Fibroblast of skin of right biceps (primary cell): ENCODE measurements at regions not wholly inside any gene's neighbourhood (a gene's known extent, or its start where the extent isn't known, plus 50 kb on each side); places are given as distances from the start of the nearest gene placed in this dataset.

Source experiments
- DNase-seq: peaks from one replicate; pipeline ENCODE4 v3.0.0-alpha.2; 2013

DNA sequence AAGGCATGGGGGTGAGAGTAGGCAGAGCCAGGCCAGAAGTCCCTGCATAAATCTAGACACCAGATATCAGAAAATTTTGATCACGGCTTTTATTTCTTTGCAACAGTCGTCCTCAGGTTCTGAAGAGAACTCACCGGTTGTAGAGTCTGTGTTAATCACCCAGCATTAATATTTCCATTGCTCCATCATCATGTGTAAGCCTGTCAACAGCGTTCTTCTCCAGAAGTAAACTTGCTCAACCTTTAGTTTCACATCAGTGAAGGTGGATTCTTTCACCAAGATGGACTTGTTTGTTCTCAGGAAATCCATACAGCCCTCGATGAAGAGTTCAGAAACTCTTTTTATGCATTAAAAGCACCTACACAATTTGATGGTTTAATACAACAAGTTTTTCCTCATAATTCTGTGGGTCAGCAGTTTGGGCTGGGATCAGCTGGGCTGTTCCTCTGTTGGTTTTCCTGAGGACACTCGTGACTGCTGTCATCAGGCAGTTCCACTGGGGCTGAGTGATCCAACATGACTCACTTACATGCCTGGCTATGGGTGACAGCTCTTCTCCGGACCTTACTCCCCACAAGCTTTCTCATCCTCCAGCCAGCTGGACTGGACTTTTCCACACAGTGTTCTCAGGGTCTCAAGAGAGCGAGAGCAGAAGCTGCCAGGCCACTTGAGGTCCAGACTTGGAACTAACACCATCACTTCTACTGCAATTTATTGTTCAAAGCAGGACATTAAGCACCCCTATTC, 303.4 kb downstream of the ZNF621 start:
- no peak for DNase-seq

GRCh38 chr3:40828741-40829415, 304.1 kb downstream of the ZNF621 start:
- no peak for DNase-seq

DNA sequence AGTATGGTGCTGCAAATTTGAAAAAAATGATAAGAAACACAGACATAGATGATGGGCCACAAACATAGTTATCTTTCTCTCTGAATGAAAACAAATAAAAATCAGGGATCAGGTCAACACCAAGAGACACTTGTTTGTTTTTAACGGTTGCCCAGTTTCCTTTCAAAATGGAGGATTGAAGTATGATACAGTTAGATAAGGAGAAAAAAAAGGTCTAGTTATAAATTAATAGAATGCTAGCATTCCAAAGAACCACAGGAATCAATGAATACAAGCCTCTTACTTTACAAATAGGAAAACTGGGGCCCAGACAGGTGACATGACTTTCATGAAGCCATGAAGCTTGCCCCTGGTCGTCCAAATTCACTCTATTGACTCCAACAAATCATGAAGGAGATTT, 305.1 kb downstream of the ZNF621 start:
- DNase-seq: no peak

DNA sequence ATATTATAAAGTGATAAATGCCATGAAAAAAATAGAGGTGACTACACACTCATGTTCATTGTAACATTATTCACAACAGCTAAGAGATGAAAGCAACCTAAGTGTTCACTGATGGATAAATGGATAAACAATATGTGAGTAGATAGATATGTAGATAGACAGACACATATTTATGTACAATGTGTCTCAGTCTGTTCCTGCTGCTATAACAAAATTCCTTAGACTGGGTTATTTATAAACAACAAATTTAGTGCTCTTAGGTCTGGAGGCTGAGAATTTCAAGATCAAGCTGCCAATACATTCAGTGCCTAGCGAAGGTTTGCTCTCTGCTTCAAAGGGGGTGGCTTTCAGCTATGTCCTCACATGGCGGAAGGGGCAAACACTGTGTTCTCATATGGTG, 312.5 kb downstream of the ZNF621 start:
- no peak for DNase-seq

DNA sequence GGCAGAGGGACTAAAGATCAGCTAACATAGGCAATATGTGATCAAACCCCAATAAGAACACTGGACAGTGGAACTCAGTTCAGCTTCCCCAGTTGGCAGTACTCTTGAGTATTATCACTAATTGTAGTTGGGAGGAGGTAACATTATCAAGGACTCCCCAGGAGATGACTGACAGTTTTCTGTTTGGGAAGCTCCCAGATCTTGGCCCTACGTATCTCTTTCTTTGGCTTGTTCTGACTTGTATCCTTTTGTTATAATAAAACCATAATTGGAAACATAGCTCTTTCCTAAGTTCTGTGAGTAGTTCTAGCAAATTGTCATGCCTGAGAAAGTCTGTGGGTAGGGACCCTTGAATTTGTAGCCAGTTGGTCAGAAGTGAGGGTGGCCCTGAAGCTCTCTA, 316.4 kb downstream of the ZNF621 start:
- no peak for DNase-seq

GRCh38 chr3:40841570-40842109, 316.9 kb downstream of the ZNF621 start:
- DNase-seq: no peak

- no peak for DNase-seq
These were observed 318.0 kb downstream of the ZNF621 start for GRCh38 chr3:40842714-40843113.

GRCh38 chr3:40843208-40843624, 318.5 kb downstream of the ZNF621 start:
- no peak for DNase-seq

GRCh38 chr3:40843851-40844548, 319.2 kb downstream of the ZNF621 start:
- DNase-seq: no peak

DNA sequence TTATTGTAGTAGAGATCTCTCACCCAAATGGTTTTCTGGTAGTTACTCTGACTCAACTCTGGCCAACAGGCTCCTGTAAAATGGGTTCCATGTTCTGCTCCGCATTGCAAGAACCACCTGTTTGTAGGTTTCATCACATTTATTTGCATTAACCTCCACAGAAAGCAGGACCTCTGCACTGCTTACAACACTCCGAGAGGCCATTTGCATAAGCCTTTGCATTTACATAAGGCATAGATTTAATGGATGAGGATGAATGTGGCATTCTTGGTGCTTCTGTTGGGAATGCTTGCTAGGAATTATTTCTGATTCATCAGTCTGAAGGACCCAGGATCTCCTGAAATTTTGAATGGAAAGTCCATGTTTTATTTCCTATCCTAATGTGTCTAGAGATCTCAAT, 320.1 kb downstream of the ZNF621 start:
- DNase-seq: no peak

- DNase-seq: no peak
These were observed 320.7 kb downstream of the ZNF621 start for GRCh38 chr3:40845447-40845846.

DNA sequence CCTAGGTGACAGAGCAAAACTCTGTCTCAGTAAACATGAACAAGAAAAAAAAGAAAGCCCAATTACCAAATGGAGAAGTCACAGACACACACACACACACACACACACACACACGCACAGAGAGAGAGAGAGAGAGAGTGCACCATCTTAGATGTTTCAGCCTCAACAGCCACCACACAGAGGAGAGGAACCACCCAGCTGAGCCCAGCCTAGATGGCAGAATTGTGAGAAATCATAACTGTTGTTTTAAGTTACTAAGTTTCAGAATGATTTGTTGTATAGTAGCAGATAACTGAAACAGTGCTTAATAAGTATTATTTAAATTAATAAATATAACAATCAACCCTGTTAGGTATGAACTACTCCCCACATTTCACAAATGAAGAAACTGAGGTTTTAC, 321.2 kb downstream of the ZNF621 start:
- no peak for DNase-seq

DNA sequence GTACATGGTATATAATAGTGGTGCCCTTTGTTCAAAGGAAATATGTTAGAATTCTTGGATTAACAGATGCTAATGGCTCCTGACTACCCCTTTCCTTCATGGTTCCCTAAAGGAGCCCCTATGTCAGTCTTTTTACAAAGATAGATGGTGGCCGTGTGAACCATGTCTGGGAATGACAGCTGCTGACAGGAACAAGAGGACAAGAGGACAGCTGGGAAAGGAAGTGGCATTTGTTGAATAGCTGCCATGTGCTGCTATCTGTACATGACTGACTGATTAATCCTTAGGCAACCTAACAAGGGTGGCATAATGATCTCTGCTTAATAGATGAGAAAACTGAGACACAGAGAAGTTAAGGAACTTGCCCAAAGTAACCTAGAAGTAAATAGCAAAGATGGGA, 321.7 kb downstream of the ZNF621 start:
- no peak for DNase-seq

- DNase-seq: peak; percentile 11
These were observed 322.8 kb downstream of the ZNF621 start for GRCh38 chr3:40847551-40847992.

GRCh38 chr3:40848421-40848820, 323.7 kb downstream of the ZNF621 start:
- DNase-seq: no peak

DNA sequence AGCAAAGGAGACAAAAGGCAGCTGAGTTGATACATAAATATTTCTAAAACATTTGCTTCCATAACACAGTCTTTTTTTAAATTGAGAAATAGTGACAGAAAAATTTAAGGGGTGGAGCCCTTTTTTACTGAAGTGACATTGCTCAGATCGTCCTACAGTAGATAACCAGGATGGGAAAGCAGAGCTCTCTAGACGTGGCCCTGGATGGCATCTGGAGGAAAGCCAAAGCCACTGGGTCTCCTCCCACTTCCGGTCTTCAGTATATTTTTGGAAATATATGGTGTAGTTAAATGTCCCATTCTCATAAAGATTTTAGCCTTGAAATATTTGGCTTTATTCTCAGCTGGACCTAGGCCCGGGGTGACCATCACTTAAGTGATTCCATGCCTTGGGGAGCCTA, 326.1 kb downstream of the ZNF621 start:
- DNase-seq: no peak

DNA sequence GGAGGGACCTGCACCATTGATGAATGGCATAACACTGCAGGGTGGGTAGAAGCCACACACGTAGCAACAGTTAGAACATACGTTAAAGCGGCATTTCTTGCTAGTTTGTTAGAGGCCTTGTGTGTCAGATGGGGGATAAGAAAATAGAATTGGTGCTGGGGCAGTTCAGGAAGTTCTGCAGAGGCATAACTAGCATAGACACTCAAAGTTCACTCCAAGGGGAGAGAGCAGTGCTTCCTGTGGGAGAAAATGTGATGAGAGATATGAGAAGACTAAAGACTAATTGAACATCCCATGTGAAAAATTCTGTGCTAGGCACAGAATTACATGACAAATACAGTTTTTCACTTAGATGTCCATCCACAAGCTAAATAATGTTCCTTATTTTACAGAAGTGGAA, 327.1 kb downstream of the ZNF621 start:
- no peak for DNase-seq

DNA sequence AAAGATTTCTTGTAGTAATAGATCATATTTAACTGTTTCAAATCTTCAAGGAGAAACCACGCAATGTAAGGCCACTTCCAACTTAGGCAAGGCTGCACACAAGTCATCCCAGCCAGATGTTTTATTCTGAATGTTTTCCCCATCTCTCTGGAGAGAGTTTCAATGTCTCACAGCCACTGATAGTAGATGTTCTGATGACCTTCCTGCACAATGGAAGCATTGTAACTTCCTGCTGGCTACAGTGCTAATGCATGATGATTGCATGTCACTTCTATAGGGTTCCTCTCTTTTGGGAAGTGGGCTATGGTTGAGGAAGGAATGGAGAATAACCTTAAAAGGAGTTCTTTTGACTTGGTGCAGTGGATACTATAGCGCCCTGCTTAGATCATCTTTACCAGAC, 328.0 kb downstream of the ZNF621 start:
- DNase-seq: no peak

- DNase-seq: no peak
These were observed 328.7 kb downstream of the ZNF621 start for GRCh38 chr3:40853474-40853873.

DNA sequence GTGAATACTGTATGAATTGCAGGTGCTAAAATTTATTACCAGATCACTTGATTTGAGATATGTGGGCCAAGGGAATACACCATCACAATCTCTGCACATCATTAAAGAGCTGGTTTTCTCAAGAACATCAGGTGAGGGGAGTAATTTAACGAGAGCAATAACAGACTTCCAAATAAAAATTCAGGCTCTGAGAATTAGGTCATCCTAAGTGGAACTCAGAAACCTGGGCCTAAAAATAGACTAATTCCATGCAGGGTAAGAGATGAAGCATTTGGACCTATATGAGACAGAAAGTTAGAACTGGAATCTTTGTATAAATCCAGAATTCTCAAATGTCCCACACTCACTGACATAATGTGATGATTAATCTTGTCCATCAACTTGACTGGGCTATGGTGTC, 331.1 kb downstream of the ZNF621 start:
- DNase-seq: no peak

DNA sequence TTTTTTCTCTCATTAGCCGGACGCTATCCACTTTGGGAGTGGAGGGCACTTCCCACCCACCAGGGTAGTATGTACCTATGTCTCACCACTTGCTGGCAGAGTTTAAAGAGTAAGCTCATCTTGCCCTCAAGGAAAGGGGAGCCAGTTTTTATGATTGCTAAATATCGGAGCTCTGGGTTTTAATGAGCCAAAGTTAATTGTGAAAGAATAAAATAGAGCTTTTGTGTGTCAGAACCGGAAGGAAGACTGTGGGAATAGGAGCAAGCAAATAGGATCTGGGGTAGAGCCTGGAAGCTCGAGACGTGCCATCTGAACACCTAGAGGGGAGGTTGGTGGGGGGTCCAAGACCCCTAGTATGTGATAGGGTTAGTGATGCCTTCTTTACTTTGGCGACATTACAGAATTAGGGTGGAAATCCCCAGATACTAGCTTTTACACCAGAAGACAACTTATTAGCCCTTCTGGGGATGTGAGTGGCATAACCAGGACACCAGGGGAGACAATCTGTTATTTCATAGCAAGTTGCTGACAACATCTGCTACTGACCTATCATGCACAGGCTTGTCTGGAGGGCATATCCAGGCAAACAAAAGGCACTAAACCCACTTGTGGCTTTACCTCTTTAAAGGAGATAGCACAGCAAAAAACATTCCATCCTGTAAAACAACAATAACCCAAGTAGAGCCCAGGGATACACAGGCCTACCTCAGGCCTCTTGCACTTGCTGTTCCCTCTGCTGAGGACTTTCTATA, 333.8 kb downstream of the ZNF621 start:
- no peak for DNase-seq

GRCh38 chr3:40862946-40863345, 336.4 kb upstream of the CTNNB1 start:
- no peak for DNase-seq
